GM18526 (cell line): ENCODE measurements at regions not wholly inside any gene's neighbourhood (a gene's known extent, or its start where the extent isn't known, plus 50 kb on each side); places are given as distances from the start of the nearest gene placed in this dataset.

Experiments used
- POLR2A ChIP-seq: IDR thresholded peaks from 3 replicates; pipeline ENCODE4 v1.6.1; 2011; ENCODE audit not compliant: insufficient read length; ENCODE audit errors: extremely low read depth

DNA sequence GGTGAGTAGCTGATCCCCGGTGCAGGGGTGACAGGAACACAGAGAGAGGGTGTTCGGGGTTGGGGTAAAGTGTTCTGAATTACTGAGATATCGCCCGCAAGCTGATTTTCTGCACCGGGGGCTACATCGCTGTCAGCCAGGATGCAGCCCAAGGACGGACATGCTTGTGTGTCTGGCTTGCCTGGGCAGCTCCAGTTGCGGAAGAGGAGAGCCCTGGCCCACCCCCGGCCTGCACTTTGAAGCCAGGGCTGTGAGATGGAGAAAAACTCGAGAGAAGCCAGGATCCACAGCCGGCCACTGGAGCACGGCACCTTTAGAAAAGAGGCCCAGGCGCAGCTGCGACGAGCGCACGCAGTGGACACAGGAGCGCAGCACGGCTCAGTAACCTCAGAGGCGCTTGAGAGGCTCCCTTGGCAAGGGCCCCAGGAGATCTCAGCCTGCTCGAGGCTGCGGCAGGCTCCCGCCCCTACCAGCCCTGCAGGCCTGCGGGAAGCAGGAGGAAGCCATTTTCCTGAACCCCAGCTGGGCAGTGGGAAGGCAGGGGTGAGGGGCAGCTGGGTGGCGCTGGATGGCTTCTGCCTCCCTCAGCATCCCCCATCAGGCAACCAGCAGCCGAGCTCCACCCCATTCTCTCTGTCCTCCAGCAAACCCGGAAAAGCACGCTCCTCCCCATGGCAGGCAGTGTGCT is 59.2 kb downstream of the C9orf50 start:
- no peak for TF ChIP-seq POLR2A

DNA sequence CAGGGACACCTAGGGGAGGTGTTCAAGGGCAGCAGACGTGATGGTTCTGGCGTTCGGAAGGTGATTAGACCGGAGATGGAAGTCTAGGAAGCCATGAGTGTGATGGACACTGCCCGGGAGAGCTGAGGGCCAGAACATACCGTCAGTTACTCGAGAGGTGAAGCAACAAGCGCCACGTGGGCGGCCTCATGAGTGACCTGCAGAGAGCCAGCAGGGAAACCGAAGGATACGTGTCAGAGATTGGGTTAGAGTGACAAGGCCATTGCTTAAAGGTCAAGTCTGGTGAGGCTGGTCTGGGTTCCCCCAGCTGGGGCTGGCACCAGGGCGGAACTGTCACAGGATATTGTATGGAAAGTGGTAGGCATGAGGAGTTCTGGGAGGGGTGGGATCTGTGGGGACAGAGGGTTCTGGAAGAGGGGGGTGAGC is 60.0 kb downstream of the C9orf50 start:
- TF ChIP-seq POLR2A, result no peak

DNA sequence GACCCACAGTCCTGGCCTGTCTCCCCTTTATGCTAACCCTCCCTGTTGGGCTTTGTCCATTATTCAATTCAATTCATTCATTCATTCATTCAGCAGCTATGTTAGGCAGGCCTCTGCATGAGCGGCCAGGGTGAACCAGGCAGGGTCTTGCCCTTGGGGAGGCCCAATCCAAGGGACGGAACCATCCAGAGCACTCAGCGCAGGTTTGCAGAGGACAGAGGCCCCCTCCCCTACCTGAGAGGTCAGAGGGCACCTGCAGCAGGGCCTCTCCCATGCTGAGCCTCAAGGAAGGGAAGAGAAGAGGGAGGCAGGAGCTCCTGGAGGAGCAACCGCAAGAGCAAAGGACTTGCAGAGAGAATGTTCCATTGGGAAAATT is 61.4 kb downstream of the C9orf50 start:
- TF ChIP-seq POLR2A, result no peak

DNA sequence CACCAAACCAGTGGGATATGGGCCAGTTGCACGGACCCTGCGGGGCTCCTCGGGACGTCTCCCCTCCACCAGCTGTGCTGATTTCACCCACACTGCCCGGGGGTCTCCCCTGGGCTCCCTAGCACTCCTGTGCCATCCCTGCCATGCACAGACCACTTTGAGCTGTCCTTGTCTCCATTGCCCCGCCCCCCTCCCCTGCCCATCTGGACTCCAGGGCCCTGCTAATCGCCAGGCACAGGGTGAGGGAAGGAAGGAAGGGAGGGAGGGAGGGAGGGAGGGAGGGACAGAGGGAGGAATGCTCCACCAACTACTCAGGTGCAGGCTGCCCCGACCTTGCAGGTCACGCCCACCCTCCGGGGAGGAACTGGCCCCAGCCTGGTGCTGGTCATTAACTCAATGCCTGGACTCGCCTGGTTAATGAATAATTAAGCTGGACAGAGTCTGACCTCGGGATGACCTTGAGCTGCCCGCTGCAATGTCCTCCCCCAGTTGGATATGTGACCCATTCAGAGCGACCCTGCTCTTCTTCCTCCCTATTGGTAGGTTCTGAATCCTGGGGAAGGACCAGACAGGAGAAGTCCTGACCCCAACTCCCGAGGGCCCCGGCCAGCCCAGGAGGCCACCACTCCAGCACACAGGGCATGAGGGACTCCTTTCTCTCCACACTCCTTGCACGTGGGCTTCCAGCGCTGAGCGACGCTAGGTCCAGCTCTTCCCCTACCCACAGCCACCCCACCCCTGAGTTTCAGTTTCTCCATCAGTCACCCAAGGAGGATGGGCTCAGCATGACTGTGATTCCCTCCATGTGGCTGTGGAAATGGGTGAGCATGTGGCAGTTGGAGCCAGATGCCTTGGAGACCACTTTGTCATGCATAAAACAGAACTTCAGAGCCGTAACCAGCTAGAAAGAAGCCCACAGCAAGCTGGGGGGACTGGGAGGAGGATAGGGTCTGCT is 62.1 kb downstream of the C9orf50 start:
- TF ChIP-seq POLR2A, result no peak

DNA sequence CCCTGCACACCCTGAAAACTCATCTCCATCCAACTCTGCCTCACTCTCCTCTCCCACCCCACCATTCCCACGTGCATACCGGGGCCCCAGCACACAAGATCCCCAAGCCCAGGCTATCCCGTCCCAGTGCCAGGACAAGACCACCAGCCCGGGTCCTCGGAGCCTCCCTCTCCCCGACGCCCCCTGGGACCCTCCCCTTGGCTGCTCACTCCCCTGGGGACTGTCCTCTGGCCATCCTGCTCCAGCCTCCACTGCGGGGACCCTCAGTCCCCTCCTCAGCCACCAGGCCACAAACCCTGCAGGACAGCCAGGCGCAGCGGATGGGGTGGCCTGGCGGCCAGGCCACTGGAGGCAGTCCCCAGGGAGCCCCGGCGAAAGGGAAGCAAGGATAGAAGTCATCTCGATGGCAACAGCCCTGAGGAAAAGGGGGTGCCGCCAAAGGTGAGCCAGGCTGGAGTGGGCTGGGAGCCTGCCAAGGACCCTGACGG is 62.8 kb downstream of the C9orf50 start:
- no peak for TF ChIP-seq POLR2A

DNA sequence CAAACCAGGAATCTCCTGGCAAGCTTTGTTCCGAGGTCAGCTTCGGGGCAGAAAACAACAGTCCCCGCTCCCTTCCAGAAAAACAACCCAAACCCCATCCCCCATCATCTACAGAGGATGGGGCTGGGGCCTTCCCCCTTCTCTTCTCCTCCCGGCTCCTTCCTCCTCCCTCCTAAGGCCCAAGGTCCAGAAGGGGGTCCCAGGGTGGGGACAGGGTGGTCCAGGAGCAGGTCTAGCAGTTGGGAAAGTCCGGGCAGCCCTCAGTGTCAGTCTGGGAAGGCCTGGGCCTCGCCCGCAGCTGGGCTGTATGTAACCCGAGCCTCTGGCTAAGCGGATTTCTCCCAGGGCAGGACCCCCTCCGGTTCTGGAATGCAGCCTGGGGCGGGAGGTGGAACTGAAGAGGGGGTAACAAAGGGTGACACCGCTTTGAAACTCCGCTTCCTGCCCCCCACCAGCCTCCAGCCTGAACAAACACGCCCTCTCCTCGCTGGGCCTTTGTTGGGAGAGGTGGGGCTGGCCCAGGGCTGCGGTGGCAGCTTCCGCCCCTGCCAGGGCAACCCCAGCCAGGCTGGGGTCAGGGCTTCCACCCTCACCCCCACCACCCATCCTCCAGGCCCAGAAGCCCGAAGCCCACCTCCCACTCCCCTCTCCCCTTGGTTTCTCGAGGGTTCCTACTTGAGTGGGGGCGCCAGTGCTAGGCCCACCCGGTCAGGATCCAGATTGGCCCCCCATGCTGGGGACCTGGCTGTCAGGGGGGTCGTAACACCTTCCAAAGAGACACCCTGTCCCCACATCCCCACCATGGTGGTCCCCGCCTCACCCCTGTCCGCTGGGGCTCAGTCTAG is 63.5 kb downstream of the C9orf50 start:
- TF ChIP-seq POLR2A, result no peak

DNA sequence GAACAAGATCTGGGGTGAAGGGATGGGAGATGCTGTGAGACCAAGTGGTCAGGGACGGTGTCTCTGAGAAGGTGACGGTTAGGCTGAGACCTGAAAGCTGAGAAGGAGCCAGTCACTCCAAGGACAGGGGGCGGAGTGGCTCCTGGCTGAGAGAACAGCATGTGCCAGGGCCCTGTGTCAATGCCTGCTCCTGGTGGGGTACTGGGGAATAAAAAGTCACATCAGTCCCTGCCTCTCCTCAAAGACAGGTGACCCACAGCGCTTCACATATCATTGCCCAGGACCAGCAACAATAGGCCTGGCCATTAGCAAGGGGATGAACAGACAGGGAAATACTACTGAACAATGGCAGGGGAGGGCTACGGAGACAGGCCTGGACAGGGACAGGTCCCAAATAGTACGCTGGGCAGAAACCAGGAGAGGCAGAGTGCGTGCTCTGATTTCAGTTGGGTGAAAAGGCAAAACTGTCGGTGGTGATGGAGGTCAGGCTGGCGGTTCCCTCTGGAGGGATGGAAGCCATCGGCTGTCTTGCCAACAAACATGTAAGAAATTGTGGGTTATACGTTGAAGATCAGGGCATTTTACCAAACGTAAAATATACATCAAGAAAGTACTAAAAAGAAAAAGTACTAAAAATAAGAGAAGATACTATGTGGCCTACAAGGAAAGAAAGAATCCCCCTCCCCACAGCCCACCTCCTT is 64.3 kb downstream of the C9orf50 start:
- no peak for TF ChIP-seq POLR2A

DNA sequence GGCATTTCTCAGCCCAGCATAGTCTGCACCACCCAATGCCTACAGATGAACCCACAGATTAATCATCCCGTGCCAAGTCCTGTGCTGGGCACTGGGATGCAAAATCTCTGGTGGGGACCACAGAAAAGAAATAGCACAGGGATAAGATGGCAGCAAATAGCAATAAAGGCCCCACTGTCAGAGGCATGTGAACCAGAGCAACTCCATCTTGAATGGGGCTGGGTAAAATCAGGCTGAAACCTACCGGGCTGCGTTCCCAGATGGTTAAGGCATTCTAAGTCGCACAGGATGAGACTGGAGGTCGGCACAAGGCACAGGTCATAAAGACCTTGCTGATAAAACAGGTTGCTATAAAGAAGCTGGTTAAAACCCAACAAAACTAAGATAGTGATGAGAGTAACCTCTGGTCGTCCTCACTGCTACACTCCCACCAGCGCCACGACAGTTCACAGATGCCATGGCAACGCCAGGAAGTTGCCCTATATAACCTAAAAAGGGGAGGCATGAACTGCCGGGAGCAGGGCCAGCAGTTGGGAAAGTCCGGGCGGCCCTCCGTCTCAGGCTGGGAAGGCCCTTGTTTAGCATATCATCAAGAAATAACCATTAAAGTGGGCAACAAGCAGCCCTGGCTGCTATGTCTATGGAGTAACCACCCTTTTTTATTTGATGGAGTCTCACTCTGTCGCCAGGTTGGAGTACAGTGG is 65.2 kb downstream of the C9orf50 start:
- TF ChIP-seq POLR2A, result no peak

DNA sequence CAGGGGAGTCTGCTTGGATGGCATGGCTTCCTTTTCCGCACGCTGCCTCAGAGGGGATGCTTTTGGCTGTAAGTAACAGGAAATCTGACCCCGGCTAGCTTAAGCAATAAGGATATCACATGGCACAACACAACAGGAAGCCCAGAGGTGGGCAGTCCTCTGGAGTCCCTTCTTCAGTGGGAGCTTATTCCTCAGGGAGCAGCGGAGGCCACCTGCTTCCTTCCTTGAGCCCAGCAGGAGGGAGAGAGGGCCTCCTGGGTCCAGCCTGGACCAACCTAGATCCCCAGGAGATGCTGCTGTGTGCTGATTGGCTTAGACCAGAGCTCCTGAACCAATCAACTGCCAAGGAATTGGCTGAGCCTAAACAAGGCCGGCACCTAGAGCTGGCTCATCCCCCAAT is 66.3 kb downstream of the C9orf50 start:
- no peak for TF ChIP-seq POLR2A

DNA sequence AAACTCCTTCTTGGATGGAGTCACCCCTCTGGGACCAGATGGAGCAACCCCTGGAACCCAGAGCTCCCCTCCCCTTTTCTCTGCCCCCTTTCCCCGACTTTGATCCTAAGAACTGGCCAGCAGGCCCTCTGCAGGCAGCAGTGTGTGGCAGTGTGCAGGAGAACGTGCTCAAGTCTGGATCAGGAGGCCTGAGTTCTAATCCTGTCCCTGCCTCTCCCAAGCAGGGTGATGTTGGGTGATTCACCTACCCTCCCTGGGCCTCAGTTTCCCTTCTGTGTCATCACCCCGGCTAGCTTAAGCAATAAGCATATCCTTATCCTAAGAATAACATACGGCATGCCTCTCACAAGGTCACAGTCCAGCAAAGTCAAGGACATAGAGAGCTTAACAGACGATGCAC is 67.6 kb downstream of the C9orf50 start:
- no peak for TF ChIP-seq POLR2A

DNA sequence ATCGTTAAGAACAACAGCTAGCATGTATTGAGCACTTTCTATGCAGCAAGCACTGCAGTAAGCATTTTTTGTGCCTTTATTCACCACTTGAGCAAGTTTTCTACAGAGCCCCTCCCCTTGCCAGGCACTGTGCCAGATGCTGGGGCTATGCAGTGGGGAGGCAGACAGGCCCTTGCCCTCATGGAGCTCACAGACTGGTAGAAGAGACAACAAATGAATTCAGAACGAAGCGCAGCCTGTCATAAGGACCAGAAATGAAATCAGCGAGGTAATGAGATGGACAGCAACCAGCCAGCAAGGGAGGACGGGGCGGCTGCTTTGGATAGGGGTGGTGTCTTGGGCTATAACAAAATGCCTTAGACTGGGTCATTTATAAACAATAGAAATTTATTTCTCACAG is 68.8 kb downstream of the C9orf50 start:
- TF ChIP-seq POLR2A, result no peak

DNA sequence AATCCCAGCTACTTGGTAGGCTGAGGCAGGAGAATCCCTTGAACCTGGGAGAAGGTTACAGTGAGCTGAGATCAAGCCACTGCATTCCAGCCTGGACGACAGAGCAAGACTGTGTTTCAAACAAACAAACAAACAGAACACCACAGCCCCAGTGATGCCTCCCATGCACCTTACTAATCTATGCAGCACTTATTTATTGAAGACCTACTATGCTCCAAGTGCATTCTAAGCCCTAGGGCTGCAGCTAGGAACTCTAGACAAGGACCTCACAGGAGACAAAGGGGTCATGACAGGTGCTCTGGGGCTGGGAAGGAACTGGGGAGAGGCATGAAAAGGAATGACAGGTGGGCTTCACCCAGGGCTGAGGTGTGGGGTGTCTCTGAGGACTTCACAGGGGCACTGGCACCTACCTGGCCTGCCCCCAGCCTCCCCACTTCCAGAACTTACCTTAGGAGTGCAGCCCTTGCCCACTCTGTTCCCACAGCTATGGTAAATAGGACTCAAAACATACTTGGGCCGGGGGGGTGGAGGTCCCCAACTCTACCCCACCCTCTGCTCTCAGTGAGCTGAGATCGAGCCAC is 69.4 kb downstream of the C9orf50 start:
- no peak for TF ChIP-seq POLR2A

DNA sequence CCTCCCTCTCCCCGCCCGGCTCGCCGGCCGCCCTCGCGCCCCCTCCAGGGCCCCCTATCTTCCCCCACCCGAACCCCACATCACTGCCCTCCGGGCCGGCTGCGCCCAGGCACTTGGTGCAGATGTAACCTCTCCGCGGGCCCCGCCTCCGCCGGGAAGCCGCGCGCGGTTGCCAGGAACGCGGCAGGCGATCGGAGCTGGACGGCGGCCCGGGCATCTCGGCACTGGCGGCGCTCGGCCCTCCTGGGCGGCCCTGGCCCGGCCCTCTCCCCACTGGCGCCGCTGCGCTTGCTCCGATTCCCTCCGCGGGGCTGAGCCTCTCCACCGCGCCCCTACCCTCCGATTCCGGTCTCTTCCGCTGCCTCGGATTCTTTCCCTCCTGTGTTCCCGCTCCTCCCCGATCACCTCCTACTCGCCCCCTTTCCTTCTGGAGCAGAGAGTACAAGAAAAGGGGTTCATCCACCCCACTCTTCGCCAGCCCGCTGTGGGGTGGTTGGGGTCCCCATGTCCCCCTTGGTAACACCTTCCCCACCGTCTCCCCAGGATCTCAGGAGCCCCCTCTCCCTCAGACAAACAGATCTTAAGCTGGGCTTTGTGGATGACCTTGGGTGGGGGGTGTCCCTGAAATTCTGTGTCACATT is 70.6 kb downstream of the C9orf50 start:
- TF ChIP-seq POLR2A, result no peak
